HuH-7.5 (cell line): ENCODE measurements at regions not wholly inside any gene's neighbourhood (a gene's known extent, or its start where the extent isn't known, plus 50 kb on each side); places are given as distances from the start of the nearest gene placed in this dataset.

Experiments used
- DNase-seq: peaks from one replicate; pipeline ENCODE4 v3.0.0; 2011; ENCODE audit warnings: low spot score

DNA sequence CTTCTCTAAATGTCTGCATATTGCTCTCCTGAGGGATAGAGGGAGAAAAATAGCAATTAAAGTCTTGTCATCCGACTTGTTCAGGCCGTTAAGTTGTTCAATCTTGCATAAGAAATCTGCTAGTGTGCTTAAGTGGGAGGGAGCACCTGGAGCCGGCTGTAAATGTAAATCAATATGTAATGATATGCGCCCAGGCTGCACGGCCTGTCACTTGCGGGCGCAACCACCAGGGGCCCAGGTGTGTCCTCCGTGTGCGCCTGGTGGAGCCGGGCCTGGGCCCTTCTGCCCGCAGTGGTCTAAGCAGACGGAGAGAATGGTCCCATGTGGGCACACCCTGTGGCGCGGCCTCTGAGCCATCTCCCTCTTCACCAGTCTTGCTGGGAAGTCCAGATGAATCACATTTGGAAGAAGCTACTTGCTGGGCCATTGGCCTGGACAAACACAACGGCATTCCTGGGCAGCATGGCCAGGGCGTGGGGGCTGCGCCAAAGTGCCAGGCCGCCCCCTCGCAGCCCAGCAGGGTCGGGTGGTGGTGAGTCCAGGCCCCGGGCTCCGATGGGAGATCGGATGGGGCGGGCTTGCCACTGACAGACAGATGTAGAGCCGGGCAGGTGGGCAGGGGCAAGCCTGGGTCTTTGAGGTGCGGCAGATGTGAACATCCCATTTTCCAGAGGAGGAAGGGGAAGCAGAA, 193.3 kb upstream of the C14orf180 start:
- DNase-seq, result no peak

DNA sequence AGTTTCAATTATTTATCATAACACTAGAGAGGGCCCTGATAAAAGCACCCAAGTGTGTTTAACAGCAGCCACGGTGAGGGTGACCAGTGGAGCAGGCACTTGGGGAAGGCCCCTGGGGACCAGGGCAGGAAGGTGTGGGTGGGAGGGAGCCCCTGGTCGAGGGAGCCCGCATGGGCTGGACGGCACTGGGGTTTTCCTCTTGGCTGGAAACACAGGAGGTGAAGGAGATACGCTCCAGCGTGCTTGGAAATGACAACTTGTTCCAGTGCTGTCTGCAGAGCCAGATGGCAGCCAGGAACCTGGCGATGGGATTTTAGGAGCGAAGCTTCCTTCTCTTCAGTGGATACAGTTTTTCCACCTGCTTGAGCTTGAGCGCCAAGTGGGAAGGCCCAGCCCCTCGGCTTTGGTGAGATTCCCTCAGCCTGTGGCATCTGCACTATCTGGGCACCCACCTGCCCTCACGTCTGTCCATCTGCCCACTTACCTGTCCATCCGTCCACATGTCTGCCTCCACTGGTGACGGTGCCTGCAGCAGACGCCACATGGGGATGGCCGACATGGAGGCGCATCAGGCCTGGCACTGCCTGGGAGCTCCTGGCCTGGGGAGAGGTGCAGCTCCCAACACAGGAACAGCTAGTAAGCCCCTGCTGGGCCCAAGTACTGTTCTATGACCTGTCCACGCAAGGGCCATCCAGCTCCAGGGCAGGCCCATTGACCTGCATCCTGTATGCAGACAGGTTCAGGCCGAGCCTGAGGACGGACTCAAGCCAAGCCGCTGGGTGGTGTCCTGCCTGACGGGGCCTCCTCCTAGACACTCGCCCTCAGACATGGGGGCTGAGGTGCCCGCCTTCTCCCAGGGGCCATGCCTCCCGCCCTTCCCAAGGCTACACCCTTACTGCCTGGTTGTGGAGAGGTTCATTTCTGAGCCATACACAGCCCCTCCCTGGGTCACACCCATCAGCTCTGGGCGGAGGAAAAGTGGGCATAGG, 192.2 kb upstream of the C14orf180 start:
- no peak for DNase-seq

- DNase-seq, result no peak
Observed at GRCh38 chr14:104388011-104388521, 191.5 kb upstream of the C14orf180 start.

DNA sequence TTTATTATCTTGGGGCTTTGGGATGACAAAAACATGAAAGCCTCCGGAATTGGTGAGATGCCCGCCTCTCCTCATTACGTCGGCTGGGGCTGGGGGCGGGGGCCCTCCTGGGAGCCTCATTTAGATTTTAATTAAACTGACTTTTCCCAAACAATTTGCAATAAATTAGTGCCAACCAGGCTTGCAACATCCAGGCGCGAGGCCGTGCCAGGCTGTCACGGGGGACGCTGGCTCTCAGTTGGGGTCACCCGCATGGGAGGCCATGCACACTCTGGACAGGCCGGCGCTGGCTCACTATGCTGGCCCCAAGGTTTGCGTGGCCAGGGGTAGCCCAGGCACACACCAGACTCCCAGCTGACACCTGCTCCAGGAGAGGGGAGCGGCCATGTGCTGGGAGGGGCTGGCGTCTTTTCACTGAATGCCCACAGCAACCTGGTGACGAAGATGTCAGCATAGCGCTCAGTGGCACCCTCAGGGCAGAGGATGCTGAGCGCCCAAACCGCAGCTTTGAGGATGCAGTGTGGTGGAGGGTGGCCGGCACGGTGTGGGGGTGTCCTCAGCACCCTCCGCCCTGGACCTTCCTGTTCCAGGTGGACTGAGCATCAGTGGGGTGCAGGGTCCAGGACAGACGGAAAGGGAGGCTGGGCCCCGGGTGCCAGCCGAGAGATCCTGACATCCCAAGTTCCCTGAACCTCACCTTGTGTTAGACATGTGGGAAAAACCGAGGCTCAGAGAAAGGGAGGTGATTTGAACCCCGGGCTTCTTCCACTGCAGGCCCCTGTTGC, 190.8 kb upstream of the C14orf180 start:
- no peak for DNase-seq

DNA sequence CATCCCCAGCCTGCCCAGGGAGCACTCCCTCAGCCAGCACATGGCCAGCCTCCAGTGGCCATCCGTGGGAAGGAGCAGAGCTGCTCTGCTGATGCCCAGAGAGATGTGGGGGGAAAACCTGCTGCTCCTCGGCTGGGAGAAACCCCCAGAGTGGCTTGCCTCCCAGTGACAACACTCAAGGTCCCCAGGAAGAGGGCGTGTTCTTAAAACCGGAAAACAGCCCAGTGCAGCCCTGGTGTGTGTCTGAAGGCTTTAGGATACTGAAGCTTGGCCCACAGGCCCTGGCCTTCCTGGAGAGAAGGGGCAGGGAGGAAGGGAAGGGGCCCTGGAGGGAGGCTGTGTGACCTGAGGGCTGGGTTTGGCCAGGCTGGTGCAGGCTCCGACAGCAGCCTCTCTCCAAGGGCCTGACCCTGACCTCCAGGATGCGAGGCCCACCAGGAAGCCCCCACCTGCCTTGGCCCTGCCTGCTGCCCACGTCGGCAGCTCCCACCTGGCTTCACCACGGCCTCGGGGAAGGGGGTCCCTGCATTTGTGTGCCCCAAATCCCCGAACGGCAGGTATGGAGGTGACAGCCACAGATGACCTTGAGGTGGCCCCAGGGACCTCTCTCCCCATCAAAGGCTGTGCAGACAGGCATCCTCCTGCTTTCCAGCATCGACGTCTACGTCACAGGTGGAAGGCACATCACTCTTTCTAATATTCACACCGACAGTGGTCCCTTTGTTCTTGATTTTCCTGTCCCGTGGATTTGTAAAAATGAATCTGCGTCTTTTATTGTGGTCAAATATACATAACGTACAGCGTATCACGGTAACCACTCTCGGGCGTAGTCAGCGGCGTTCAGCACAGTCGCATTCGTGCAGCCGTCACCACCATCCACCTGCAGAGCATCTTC, 190.0 kb upstream of the C14orf180 start:
- DNase-seq, result no peak

DNA sequence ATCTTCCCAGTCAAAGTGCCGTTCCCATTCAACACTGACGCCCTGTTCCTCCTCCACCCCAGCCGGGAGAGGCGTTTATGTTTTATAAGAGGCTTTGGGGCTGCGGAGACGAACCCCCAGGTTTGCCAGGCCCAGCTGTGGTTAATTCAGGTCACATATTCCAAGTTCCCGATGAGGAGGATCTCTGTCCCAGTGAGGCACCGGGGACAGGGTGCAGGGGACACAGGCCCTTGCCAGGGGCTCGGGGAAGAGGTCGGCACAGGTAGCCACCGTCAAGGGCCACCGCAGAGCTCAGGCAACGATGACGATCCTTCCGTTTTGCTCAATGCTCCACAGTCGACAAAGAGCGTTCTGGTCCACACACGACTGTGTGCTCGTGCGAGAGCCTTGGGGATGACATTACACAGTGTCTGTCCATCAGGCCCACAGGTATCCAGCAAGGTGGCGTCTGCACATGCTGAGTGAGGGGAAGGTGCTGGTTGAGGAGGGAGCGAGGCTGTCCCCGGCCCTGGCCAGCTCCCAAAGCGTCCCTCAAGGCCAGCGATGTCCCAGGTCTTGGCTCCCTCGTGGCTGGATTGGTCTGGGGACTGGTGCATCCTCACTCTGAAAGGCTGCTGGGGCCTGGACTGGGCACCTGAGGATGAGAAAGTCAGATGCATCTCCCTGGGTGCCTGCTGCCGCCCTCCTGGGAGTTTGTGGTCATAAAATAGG, 189.2 kb upstream of the C14orf180 start:
- no peak for DNase-seq

DNA sequence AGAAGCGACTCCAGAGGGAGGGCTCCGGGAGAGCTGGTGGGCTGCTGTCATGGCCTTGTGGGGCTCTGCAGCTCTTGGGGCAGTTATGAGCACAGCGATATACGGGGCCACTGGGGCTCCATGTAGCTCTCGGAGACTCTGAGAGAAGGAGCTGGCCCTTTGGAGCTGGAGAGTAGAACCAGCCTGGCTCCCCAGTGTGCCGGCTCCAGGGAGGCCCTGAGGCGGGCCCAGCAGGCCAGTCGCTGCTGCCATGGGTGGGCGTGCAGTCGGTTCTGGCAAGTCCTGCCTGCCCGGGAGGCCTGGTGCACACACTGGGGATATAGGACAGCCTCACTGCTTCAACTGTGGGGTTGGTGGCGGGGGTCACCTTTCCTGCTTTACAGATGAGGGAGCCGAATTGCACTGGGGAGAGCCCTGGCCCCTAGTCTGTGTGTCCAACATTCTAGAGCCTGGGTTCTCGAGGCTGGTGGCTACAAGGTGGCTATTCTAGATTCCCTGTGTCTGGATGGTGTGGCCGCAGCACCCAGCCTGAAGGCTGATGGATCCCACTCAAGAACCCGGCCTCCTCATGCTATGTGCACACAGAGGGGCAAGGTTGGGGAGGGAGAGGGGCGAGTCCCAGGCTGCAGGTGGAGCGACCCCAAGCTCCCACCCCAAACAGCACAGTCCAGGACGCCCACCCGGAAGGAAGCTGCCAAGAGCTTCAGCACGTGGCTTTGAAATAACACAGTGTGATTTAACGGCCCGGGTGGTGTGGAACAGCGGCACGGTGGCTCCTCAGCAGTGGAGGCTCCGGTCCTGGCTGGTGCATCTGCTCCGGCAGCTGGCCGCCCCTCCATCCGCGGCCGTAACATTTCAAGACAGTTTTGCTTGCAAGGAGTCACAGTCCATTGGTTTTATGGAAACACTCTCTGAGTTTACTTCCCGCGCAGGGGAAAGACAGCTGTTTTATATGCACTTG, 188.3 kb upstream of the C14orf180 start:
- no peak for DNase-seq

DNA sequence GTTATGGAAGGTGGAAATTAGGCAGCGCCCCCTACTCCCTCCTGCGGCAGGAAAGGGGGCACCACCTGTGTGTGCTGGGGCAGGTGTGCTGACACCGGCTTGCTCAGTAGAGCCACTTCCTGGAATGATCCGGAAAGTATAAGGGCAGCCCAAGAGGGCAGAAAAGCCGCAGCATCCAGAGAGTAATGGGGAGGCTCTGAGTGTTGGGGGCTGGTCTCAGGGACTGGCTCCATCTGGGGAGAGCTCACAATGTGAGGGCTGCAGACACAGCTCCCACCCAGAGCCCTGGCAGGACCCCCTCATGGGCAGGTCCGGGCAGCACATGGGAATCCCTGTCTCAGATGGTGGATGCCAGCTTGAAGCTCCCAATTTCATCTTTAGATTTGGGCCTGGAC, 187.6 kb upstream of the C14orf180 start:
- DNase-seq, result no peak

DNA sequence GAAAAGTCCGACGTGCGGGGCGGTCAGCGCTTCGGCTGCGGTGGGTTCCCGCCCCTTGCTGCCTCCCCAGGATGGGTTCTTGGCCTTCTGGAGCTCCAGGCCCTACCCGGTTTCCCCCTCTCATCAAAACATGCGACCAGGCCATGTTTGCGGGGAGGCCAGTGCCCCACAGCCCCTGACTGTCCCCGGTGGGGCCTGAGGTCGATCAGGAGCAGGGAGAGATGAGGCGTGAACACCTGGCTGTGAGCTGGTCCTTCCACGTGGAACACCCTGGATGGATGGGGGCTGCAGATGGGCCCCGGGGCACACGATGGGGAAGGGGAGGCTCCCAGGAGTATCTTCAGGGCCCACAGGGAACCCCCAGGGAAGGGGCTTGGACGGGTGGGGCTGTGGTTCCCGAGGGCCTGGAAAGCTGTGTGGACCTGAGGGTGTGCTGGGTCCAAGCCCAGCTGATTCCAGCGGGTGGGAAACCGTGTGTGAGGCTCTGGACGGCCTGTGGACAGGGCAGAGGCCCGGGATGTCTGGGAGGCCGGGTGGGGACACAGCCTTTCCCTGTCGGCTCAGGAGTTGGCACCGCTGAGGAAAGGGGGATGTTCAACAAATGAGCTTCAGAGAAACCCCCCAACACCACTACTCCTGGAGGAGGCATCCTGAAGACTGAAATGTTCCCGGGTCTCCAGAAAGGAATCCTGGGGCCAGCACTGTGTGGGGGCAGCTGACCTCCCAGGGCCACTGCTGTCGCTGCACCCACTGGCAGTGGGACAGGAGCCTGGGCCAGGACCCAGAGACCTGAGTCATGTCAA, 187.0 kb upstream of the C14orf180 start:
- no peak for DNase-seq

DNA sequence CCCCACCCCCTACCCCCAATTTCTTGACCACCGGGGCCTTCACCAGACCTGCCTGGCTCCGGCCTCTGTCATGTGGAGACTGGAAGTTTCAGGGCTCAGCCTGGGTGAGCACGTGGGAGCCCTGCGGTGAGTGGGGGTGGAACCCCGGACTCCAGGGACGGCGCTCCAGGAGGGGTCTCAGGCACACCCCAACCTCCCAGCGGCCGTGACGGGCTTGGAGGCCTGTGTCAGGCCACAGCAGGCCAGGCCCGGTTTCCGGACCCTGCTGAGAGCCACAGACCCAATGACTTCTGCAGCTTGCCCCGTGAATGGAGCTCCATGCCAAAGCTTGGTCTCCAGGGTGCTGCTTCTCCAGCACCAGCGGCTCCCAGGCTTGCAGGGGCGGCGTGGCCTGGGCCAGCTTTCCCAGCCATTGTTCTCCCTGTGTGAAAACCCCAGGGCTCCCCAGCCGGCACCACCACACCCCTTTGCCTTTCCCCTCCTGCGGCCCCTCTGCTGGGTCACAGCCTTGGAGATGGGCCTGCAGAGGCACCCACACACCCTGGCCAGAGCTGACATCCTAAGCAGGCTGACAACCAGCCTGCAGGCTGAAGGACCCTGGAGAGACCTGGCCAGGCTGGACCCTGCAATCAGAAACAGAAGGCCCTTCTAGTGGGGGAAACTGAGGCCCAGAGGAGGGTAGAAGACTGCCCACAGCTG, 186.2 kb upstream of the C14orf180 start:
- DNase-seq, result no peak

DNA sequence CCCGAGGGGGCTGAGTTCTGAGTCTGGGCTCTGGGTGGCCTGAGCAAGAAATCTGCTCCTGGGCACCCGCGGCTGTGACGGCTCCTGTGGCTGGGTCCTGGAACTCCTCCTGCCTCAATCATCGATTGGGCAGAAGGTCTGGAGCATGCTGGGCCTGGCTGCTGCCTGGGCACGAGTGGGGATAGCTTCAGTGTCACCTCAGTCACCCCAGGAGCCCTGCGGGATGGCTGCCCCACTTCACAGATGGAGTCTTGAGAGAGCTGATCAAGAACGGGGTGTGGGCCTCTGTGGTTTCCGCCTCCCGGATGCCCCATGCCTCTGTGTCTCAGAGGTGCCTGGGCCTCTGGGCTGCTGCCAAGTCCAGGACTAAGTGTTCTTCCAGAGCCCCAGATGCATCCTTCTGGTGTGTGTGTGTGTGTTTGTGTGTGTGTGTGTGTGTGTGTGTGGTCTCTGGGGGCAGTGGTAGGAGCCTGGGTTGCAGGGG, 185.6 kb upstream of the C14orf180 start:
- DNase-seq, result no peak

- DNase-seq, result no peak
Observed at GRCh38 chr14:104394409-104394851, 185.1 kb upstream of the C14orf180 start.

- DNase-seq, result no peak
Observed at GRCh38 chr14:104395276-104395675, 184.3 kb upstream of the C14orf180 start.

GRCh38 chr14:104395941-104396681, 183.5 kb upstream of the C14orf180 start:
- no peak for DNase-seq

DNA sequence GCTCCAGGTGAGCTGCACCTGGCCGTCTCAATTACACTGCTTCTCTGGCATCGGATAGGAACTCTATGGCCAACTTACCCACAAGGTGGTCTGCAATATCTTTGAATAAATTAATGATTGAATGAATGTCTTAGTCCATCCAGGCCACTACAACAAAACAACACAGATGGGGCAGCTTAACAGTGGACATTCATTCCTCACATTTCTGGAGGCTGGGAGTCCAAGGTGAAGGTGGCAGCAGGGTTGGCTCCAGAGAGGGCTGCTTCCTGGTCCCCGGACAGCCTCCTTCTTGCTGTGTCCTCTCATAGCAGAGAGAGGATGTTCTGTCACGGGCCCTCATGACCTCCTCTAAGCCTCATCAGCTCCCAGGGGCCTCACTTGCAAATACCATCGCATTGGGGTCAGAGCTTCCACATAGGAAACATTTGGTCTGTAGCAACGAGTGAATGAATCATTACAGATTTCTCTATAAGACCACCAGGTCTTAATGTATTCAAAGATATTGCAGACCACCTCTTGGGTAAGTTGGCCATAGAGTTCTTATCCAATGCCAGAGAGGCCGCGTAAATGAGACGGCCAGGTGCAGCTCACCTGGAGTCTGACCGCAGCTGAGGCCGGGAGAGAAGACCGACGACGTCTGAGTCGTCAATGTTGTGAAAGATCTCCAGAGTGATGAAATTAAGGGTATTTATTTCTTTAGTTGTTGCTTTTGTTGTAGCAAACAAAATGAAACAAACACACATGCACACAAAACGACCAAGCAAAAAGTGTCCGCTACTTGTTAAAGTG, 182.7 kb upstream of the C14orf180 start:
- DNase-seq, result no peak

GRCh38 chr14:104397956-104398355, 181.6 kb upstream of the C14orf180 start:
- DNase-seq, result no peak
